H1 (cell line): ENCODE measurements at regions not wholly inside any gene's neighbourhood (a gene's known extent, or its start where the extent isn't known, plus 50 kb on each side); places are given as distances from the start of the nearest gene placed in this dataset.

Source experiments
- CTCF ChIA-PET: fragments of 300-600 bp; sonication (Branson Sonifier 250); formaldehyde crosslinking; loops from one replicate; lab custom pipeline; 2021; ENCODE audit not compliant: partially characterized antibody; lab: Charles Lee
- POLR2A ChIA-PET: fragments of 300-600 bp; sonication (Branson Sonifier 250); formaldehyde crosslinking; loops from one replicate; lab custom pipeline; 2021; ENCODE audit warnings: inconsistent platforms; ENCODE audit not compliant: partially characterized antibody; lab: Charles Lee
- DNase-seq, 2 experiments: peaks; one replicate each; pipeline versions ENCODE4 v3.0.0 to v3.0.0-alpha.2; 2010 to 2022; ENCODE audit warnings: low spot score in 2 of 2, low read depth in 1 of 2, mixed read lengths in 1 of 2
- FAIRE-seq: peaks from 2 replicates; lab custom pipeline; 2011; peaks lifted over from hg19 to GRCh38; lab: Jason Lieb, UNC
- H2AFZ ChIP-seq: 2 replicates; pipeline ENCODE4 v1.8.1; 2012; ENCODE audit warnings: low read length, inconsistent platforms
- H2AK5ac ChIP-seq: 2 replicates; pipeline ENCODE4 v1.6.1; 2013; ENCODE audit warnings: low read depth, low read length
- H2BK120ac ChIP-seq: replicated peaks from 2 replicates; pipeline ENCODE3; 2013; ENCODE audit warnings: low read depth, low read length, inconsistent platforms
- H2BK12ac ChIP-seq: 2 replicates; pipeline ENCODE4 v1.6.1; 2013; ENCODE audit warnings: low read depth, low read length
- H2BK15ac ChIP-seq: 2 replicates; pipeline ENCODE4 v1.6.1; 2013; ENCODE audit warnings: low read length
- H2BK20ac ChIP-seq: 2 replicates; pipeline ENCODE4 v1.6.1; 2013; ENCODE audit warnings: low read length
- H2BK5ac ChIP-seq: 2 replicates; pipeline ENCODE4 v1.6.1; 2013; ENCODE audit warnings: low read depth, low read length
- H3K14ac ChIP-seq: 2 replicates; pipeline ENCODE4 v1.6.1; 2013; ENCODE audit warnings: inconsistent platforms; ENCODE audit not compliant: insufficient read length
- H3K18ac ChIP-seq: 2 replicates; pipeline ENCODE4 v1.6.1; 2013; ENCODE audit warnings: low read length; ENCODE audit errors: extremely low read depth
- H3K23ac ChIP-seq: 2 replicates; pipeline ENCODE4 v1.6.1; 2013; ENCODE audit warnings: inconsistent platforms; ENCODE audit not compliant: insufficient read length
- H3K23me2 ChIP-seq: 2 replicates; pipeline ENCODE4 v1.6.1; 2013; ENCODE audit warnings: low read depth, low read length
- H3K27ac ChIP-seq: 2 replicates; pipeline ENCODE4 v1.6.1; 2011; ENCODE audit warnings: low read depth, low read length, inconsistent platforms
- H3K27me3 ChIP-seq, 4 experiments: replicated peaks in 1 of 4; 1 replicate in 1 of 4; 2 replicates in 3 of 4; pipeline versions ENCODE4 v1.6.1 to v1.8.1; 2011 to 2013; ENCODE audit warnings: low read length in 3 of 4, mild to moderate bottlenecking in 3 of 4, inconsistent platforms in 2 of 4, mixed read lengths in 2 of 4, moderate library complexity in 1 of 4; ENCODE audit not compliant: control insufficient read depth in 3 of 4, insufficient read depth in 3 of 4; ENCODE audit errors: extremely low read depth in 1 of 4
- H3K36me3 ChIP-seq, 4 experiments: 2 replicates each; pipeline versions ENCODE4 v1.6.1 to v1.8.1; 2011 to 2013; ENCODE audit warnings: mild to moderate bottlenecking in 4 of 4, low read length in 3 of 4, moderate library complexity in 2 of 4, control low read depth in 1 of 4, inconsistent platforms in 1 of 4; ENCODE audit not compliant: insufficient read depth in 4 of 4, control insufficient read depth in 2 of 4
- H3K4ac ChIP-seq: replicated peaks from 2 replicates; pipeline ENCODE3; 2013; ENCODE audit warnings: low read length, low read depth, mixed read lengths, inconsistent platforms; ENCODE audit not compliant: insufficient read length
- H3K4me1 ChIP-seq, 4 experiments: replicated peaks in 1 of 4; 1 replicate in 1 of 4; 2 replicates in 3 of 4; pipeline versions ENCODE4 v1.6.1 to v1.8.1; 2011 to 2013; ENCODE audit warnings: low read length in 3 of 4, inconsistent platforms in 2 of 4, mixed read lengths in 1 of 4; ENCODE audit not compliant: insufficient read depth in 4 of 4, control insufficient read depth in 3 of 4
- H3K4me2 ChIP-seq, 2 experiments: 2 replicates each; pipeline versions ENCODE4 v1.6.1 to v1.8.1; 2011 to 2013; ENCODE audit warnings: low read depth in 2 of 2, low read length in 2 of 2, control low read depth in 1 of 2, inconsistent platforms in 1 of 2, mild to moderate bottlenecking in 1 of 2; ENCODE audit not compliant: insufficient read depth in 1 of 2
- H3K4me3 ChIP-seq, 4 experiments: fragments of 200-600, 300-600 bp in 1 of 4; sonication (generic), shearing (Covaris generic), sonication (Bioruptor Twin) in 1 of 4; 2 replicates each; pipeline versions ENCODE4 v1.5.1 to v1.8.1; 2011 to 2016; ENCODE audit warnings: low read length in 4 of 4, low read depth in 3 of 4, control low read depth in 2 of 4, inconsistent platforms in 2 of 4, mild to moderate bottlenecking in 2 of 4, mixed read lengths in 1 of 4, moderate library complexity in 1 of 4; ENCODE audit not compliant: insufficient read depth in 2 of 4; ENCODE audit errors: extremely low read depth in 1 of 4
- H3K56ac ChIP-seq: replicated peaks from 2 replicates; pipeline ENCODE3; 2013; ENCODE audit warnings: low read depth, mild to moderate bottlenecking, mixed read lengths, low read length, inconsistent platforms; ENCODE audit not compliant: insufficient read length
- H3K79me1 ChIP-seq: 2 replicates; pipeline ENCODE4 v1.6.1; 2013; ENCODE audit warnings: low read depth, low read length, control low read depth
- H3K79me2 ChIP-seq, 2 experiments: 2 replicates each; pipeline versions ENCODE4 v1.6.1 to v1.8.1; 2012 to 2013; ENCODE audit warnings: low read length in 2 of 2, mild to moderate bottlenecking in 2 of 2, inconsistent platforms in 1 of 2; ENCODE audit not compliant: insufficient read depth in 2 of 2, control insufficient read depth in 1 of 2
- H3K9ac ChIP-seq, 4 experiments: replicated peaks in 1 of 4; 1 replicate in 1 of 4; 2 replicates in 3 of 4; pipeline versions ENCODE4 v1.6.1 to v1.8.1; 2011 to 2013; ENCODE audit warnings: low read depth in 3 of 4, low read length in 3 of 4, control low read depth in 2 of 4, mild to moderate bottlenecking in 2 of 4, moderate library complexity in 2 of 4, inconsistent platforms in 1 of 4; ENCODE audit errors: extremely low read depth in 1 of 4
- H3K9me3 ChIP-seq, 2 experiments: 2 replicates each; pipeline versions ENCODE4 v1.6.1 to v1.8.1; 2012 to 2013; ENCODE audit warnings: mild to moderate bottlenecking in 2 of 2, moderate library complexity in 2 of 2, control low read depth in 1 of 2, inconsistent platforms in 1 of 2, low read depth in 1 of 2, low read length in 1 of 2, mixed read lengths in 1 of 2; ENCODE audit not compliant: insufficient read depth in 2 of 2
- H4K20me1 ChIP-seq, 2 experiments: replicated peaks in 1 of 2; 2 replicates each; pipeline versions ENCODE3 to v1.8.1; 2011 to 2013; ENCODE audit warnings: inconsistent platforms in 2 of 2, low read length in 2 of 2, mild to moderate bottlenecking in 1 of 2; ENCODE audit not compliant: insufficient read depth in 2 of 2, control insufficient read depth in 1 of 2
- H4K5ac ChIP-seq: 2 replicates; pipeline ENCODE4 v1.6.1; 2013; ENCODE audit warnings: low read length, low read depth, mixed read lengths, inconsistent platforms; ENCODE audit not compliant: insufficient read length
- H4K8ac ChIP-seq: 2 replicates; pipeline ENCODE4 v1.8.0; 2013; ENCODE audit warnings: mild to moderate bottlenecking, moderate library complexity, low read length, inconsistent platforms; ENCODE audit not compliant: insufficient read depth; ENCODE audit errors: extremely low read depth
- H4K91ac ChIP-seq: replicated peaks from 2 replicates; pipeline ENCODE3; 2013; ENCODE audit warnings: low read length, mixed read lengths, inconsistent platforms; ENCODE audit not compliant: insufficient read length
- ATF3 ChIP-seq: IDR thresholded peaks from 2 replicates; pipeline ENCODE4 v1.6.1; 2011; ENCODE audit warnings: low read depth, mild to moderate bottlenecking, low read length; ENCODE audit not compliant: insufficient read depth
- BCL11A ChIP-seq, 2 experiments: IDR thresholded peaks; one replicate each; pipeline ENCODE4 v1.6.1; 2011; ENCODE audit warnings: low read depth in 2 of 2, low read length in 2 of 2, mild to moderate bottlenecking in 2 of 2
- JUN ChIP-seq: IDR thresholded peaks from 2 replicates; pipeline ENCODE4 v1.6.1; 2011; ENCODE audit warnings: low read depth, mild to moderate bottlenecking, improper control_type of control experiment, low read length
- NANOG ChIP-seq: IDR thresholded peaks from 2 replicates; pipeline ENCODE4 v1.6.1; 2011; ENCODE audit warnings: low read length, low read depth, mild to moderate bottlenecking, inconsistent platforms; ENCODE audit not compliant: insufficient read depth, poor library complexity, severe bottlenecking
- POLR2A ChIP-seq, 2 experiments: IDR thresholded peaks; 1 replicate in 1 of 2; 2 replicates in 1 of 2; pipeline ENCODE4 v1.6.1; 2011; ENCODE audit warnings: low read depth in 2 of 2, low read length in 2 of 2, mild to moderate bottlenecking in 2 of 2; ENCODE audit errors: control extremely low read depth in 1 of 2
- RBBP5 ChIP-seq: IDR thresholded peaks from 2 replicates; pipeline ENCODE4 v1.7.1; 2012; ENCODE audit warnings: low read depth, mild to moderate bottlenecking, inconsistent platforms, low read length, moderate library complexity, borderline replicate concordance
- RNF2 ChIP-seq: fragments of 200-900, 300-1000 bp; sonication (generic); IDR thresholded peaks from 2 replicates; pipeline ENCODE4 v1.7.1; 2016; ENCODE audit warnings: borderline replicate concordance, low read depth, mild to moderate bottlenecking, antibody characterized with exemption, low read length; ENCODE audit not compliant: poor library complexity, severe bottlenecking; ENCODE audit errors: missing control alignments
- SP2 ChIP-seq: IDR thresholded peaks from 2 replicates; pipeline ENCODE4 v1.6.1; 2012; ENCODE audit warnings: mild to moderate bottlenecking, low read length, inconsistent platforms
- SRF ChIP-seq: IDR thresholded peaks from 2 replicates; pipeline ENCODE4 v1.6.1; 2011; ENCODE audit warnings: mild to moderate bottlenecking, low read depth, low read length, moderate library complexity
- SUZ12 ChIP-seq: fragments of 200-600 bp; sonication (generic); IDR thresholded peaks from 2 replicates; pipeline ENCODE4 v1.6.1; 2012; ENCODE audit warnings: mild to moderate bottlenecking, inconsistent platforms, low read length, moderate library complexity, mixed read lengths
- TAF1 ChIP-seq: IDR thresholded peaks from 2 replicates; pipeline ENCODE4 v1.6.1; 2011; ENCODE audit warnings: mild to moderate bottlenecking, low read depth, low read length
- TEAD4 ChIP-seq: IDR thresholded peaks from 2 replicates; pipeline ENCODE4 v1.6.1; 2012; ENCODE audit warnings: low read depth, low read length, inconsistent platforms, mixed read lengths
- YY1 ChIP-seq: IDR thresholded peaks from 2 replicates; pipeline ENCODE4 v1.6.1; 2011; ENCODE audit warnings: low read depth, mild to moderate bottlenecking, low read length
- whole genome bisulfite sequencing, 2 experiments: shearing (Covaris generic) in 1 of 2; methylation state at CpG; one replicate each; pipeline versions ENCODE4 v1.1.6 to v1.1.7; 2013 to 2015; ENCODE audit warnings: low lambda C conversion rate in 2 of 2, mixed read lengths in 2 of 2, inconsistent platforms in 1 of 2, low coverage in 1 of 2, missing lambda C conversion rate in 1 of 2; ENCODE audit not compliant: insufficient replicate concordance in 2 of 2, insufficient coverage in 1 of 2, insufficient read length in 1 of 2; ENCODE audit errors: extremely low coverage in 1 of 2, missing lambda C conversion rate in 1 of 2; 5-methylcytosine and 5-hydroxymethylcytosine counted together

- Histone ChIP-seq H3K79me1 (no peaks in the 10 kb centered on the region), H3K56ac (no peak overlapping the region), H3K4ac (no peak overlapping the region), H3K23me2 (no peaks in the 10 kb centered on the region), H3K4me1 (peaks cover 0 to 2% (median 1%) of the 10 kb centered on the region in 4 experiments; a peak in 2 of 7 replicates), H4K8ac (no peak overlapping the region), H3K27me3 (no peaks in the 10 kb centered on the region), H3K23ac (no peak overlapping the region), H3K14ac (no peak overlapping the region), H3K27ac (no peak overlapping the region), H3K4me2 (no peak overlapping the region), H2BK120ac (no peak overlapping the region), H2BK15ac (no peak overlapping the region), H4K5ac (no peak overlapping the region), H2BK5ac (no peak overlapping the region), H3K79me2 (no peaks in the 10 kb centered on the region), H3K9ac (no peak overlapping the region), H2BK12ac (no peak overlapping the region), H3K36me3 (peaks cover 0 to 3% (median 0%) of the 10 kb centered on the region in 4 experiments; a peak in 1 of 8 replicates), H3K18ac (no peak overlapping the region), H3K4me3 (no peak overlapping the region), H2BK20ac (no peak overlapping the region), H2AK5ac (no peak overlapping the region), H4K91ac (no peak overlapping the region), H2AFZ (no peak overlapping the region), H4K20me1 (no peaks in the 10 kb centered on the region), H3K9me3 (peaks cover 0 to 4% of the 10 kb centered on the region in 2 experiments; a peak in 1 of 4 replicates)
- no peak for TF ChIP-seq ATF3
- TF ChIP-seq RBBP5 = no peak
- no peak for TF ChIP-seq RNF2
- no peak for TF ChIP-seq TEAD4
- TF ChIP-seq NANOG = no peak
- no peak for TF ChIP-seq SRF
- TF ChIP-seq TAF1 = no peak
- no peak for TF ChIP-seq SUZ12
- no peak for TF ChIP-seq SP2
- no peak for TF ChIP-seq JUN
- no peak for TF ChIP-seq YY1
- no peak for TF ChIP-seq POLR2A (IDR thresholded peaks at IDR 0.05; ENCODE audit: control extremely low read depth in 1 of 2, low read depth in 2 of 2, low read length in 2 of 2)
- no peak for TF ChIP-seq BCL11A (IDR thresholded peaks at IDR 0.05; ENCODE audit: low read depth in 2 of 2, low read length in 2 of 2)
- WGBS, 2 experiments = 88% methylated on average over 5 of the region's 5 CpGs; no CpG with 5 or more reads in 1 of the 2 experiments
- DNase-seq (no peak), FAIRE-seq (no peak)
- POLR2A ChIA-PET = no interaction called here
- CTCF ChIA-PET = interaction anchor here (0.6 to 0.7 kb wide), 2 partner anchors 32 to 672 kb away, joined by 3 read pairs; no protein-coding TSS in a partner anchor
Measured at GRCh38 chr4:177611974-177612664, 169.9 kb upstream of the AGA start.
